Keratinocyte (primary cell): ENCODE measurements at regions not wholly inside any gene's neighbourhood (a gene's known extent, or its start where the extent isn't known, plus 50 kb on each side); places are given as distances from the start of the nearest gene placed in this dataset.
"Not testable (repeated sequence)": the region's sequence is repeated elsewhere in the genome, so short reads cannot be mapped to it uniquely, and the experiment has no call there.

Experiments used
- DNase-seq: peaks from one replicate; pipeline ENCODE4 v3.0.0-alpha.2; 2011; ENCODE audit warnings: low read depth, missing footprints, low spot score
- FAIRE-seq: peaks from 2 replicates; lab custom pipeline; 2011; peaks lifted over from hg19 to GRCh38; lab: Jason Lieb, UNC
- H2AFZ ChIP-seq: 2 replicates; pipeline ENCODE4 v1.6.0; 2012; ENCODE audit warnings: low read length, control low read depth, inconsistent platforms; ENCODE audit not compliant: control insufficient read depth
- H3K27ac ChIP-seq: 2 replicates; pipeline ENCODE4 v1.5.1; 2011; ENCODE audit warnings: low read length; ENCODE audit not compliant: control insufficient read depth, insufficient read depth
- H3K27me3 ChIP-seq: 3 replicates; pipeline ENCODE4 v1.6.0; 2011; ENCODE audit warnings: low read length; ENCODE audit not compliant: control insufficient read depth, insufficient read depth; ENCODE audit errors: extremely low read depth
- H3K36me3 ChIP-seq, 2 experiments: 2 replicates in 1 of 2; 3 replicates in 1 of 2; pipeline ENCODE4 v1.5.1; 2011; ENCODE audit warnings: low read length in 2 of 2, mild to moderate bottlenecking in 1 of 2; ENCODE audit not compliant: control insufficient read depth in 2 of 2, insufficient read depth in 2 of 2; ENCODE audit errors: extremely low read depth in 1 of 2
- H3K4me1 ChIP-seq: 3 replicates; pipeline ENCODE4 v1.5.1; 2011; ENCODE audit warnings: low read length; ENCODE audit not compliant: control insufficient read depth, insufficient read depth; ENCODE audit errors: extremely low read depth
- H3K4me2 ChIP-seq: 3 replicates; pipeline ENCODE4 v1.6.0; 2011; ENCODE audit warnings: low read depth, low read length; ENCODE audit not compliant: control insufficient read depth, insufficient read depth; ENCODE audit errors: extremely low read depth
- H3K4me3 ChIP-seq, 3 experiments: fragments of 200-600 bp in 1 of 3; sonication (generic) in 1 of 3; 2 replicates in 2 of 3; 3 replicates in 1 of 3; pipeline ENCODE4 v1.5.1; 2011 to 2016; ENCODE audit warnings: low read length in 3 of 3, mild to moderate bottlenecking in 3 of 3, control low read depth in 2 of 3, inconsistent platforms in 1 of 3, low read depth in 1 of 3, mixed read lengths in 1 of 3, mixed run types in 1 of 3, moderate library complexity in 1 of 3; ENCODE audit not compliant: control insufficient read depth in 2 of 3, insufficient read depth in 2 of 3; ENCODE audit errors: extremely low read depth in 1 of 3
- H3K79me2 ChIP-seq: 2 replicates; pipeline ENCODE4 v1.6.0; 2012; ENCODE audit warnings: low read length; ENCODE audit not compliant: control insufficient read depth, insufficient read depth
- H3K9ac ChIP-seq: 3 replicates; pipeline ENCODE4 v1.6.0; 2011; ENCODE audit warnings: low read length; ENCODE audit not compliant: control insufficient read depth, insufficient read depth; ENCODE audit errors: extremely low read depth
- H3K9me1 ChIP-seq: 3 replicates; pipeline ENCODE4 v1.6.0; 2011; ENCODE audit warnings: low read length; ENCODE audit not compliant: control insufficient read depth, insufficient read depth; ENCODE audit errors: extremely low read depth
- H3K9me3 ChIP-seq: 2 replicates; pipeline ENCODE4 v1.5.1; 2012; ENCODE audit warnings: low read depth, low read length; ENCODE audit not compliant: control insufficient read depth
- H4K20me1 ChIP-seq: 3 replicates; pipeline ENCODE4 v1.6.0; 2011; ENCODE audit warnings: low read length; ENCODE audit not compliant: control insufficient read depth, insufficient read depth; ENCODE audit errors: extremely low read depth
- EZH2 ChIP-seq: IDR thresholded peaks from one replicate; pipeline ENCODE4 v1.6.1; 2012; ENCODE audit warnings: inconsistent platforms, mild to moderate bottlenecking, low read length, moderate library complexity
- dilution Hi-C: fragments of 300-500 bp; cut with MboI; formaldehyde crosslinking; loops from one replicate; pipeline ENCODE4 v1.7.0; 2020; ENCODE audit warnings: low sequenced_read_pairs; ENCODE audit not compliant: extremely low pct_ligation_motif_present
- TF ChIP-seq, protein P1 (sequence below), 3 experiments: IDR thresholded peaks in 1 of 3; conservative IDR thresholded peaks in 1 of 3; optimal IDR thresholded peaks in 1 of 3; 2 replicates in 2 of 3; 3 replicates in 1 of 3; pipeline versions ENCODE3 to v1.5.1; 2011; ENCODE audit warnings: low read length in 3 of 3, mild to moderate bottlenecking in 3 of 3, moderate library complexity in 2 of 3, control low read depth in 1 of 3, inconsistent platforms in 1 of 3; ENCODE audit not compliant: insufficient read depth in 2 of 3; ENCODE audit errors: extremely low read depth in 1 of 3

DNA sequence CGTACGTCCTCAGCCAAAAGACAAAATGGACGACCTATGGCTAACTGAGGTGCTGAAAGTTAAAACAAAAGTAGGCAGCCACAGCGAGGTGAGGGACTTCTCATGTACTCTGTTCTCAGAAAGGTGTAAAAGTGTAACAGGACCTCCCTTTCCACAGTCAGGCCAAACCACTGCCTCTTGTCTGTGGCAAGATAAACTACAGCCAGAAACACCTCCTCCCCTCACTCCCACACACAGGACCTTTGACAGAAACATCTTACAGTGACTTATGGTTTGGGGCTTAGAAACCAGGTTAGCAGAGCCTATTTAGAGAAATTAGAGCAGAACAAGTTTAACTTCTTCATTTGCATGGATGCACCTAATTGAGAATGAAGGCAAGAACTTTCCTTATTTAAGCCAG, 499.1 kb upstream of the GRIN3A start:
- no peaks in the 10 kb centered on the region for H3K9me1 ChIP-seq
- H4K20me1 ChIP-seq, result no peaks in the 10 kb centered on the region
- no peaks in the 10 kb centered on the region for H3K9me3 ChIP-seq
- no peak overlapping the region for H3K4me2 ChIP-seq
- dilution Hi-C loops, result no loop called here
- no peaks in the 10 kb centered on the region for H3K79me2 ChIP-seq
- FAIRE-seq (no peak), DNase-seq (no peak)
- no peak overlapping the region for H2AFZ ChIP-seq
- H3K4me3 ChIP-seq, result no peak overlapping the region
- no peak overlapping the region for H3K27ac ChIP-seq
- no peaks in the 10 kb centered on the region for H3K4me1 ChIP-seq
- H3K9ac ChIP-seq, result no peak overlapping the region
- no peak for TF ChIP-seq EZH2
- TF ChIP-seq, protein P1, sequence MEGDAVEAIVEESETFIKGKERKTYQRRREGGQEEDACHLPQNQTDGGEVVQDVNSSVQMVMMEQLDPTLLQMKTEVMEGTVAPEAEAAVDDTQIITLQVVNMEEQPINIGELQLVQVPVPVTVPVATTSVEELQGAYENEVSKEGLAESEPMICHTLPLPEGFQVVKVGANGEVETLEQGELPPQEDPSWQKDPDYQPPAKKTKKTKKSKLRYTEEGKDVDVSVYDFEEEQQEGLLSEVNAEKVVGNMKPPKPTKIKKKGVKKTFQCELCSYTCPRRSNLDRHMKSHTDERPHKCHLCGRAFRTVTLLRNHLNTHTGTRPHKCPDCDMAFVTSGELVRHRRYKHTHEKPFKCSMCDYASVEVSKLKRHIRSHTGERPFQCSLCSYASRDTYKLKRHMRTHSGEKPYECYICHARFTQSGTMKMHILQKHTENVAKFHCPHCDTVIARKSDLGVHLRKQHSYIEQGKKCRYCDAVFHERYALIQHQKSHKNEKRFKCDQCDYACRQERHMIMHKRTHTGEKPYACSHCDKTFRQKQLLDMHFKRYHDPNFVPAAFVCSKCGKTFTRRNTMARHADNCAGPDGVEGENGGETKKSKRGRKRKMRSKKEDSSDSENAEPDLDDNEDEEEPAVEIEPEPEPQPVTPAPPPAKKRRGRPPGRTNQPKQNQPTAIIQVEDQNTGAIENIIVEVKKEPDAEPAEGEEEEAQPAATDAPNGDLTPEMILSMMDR (optimal IDR thresholded peaks at IDR 0.05 in 1 of 3, IDR thresholded peaks at IDR 0.05 in 1 of 3, conservative IDR thresholded peaks at IDR 0.05 in 1 of 3; ENCODE audit: extremely low read depth in 1 of 3, insufficient read depth in 2 of 3, low read length in 3 of 3), result no peak
- no peaks in the 10 kb centered on the region for H3K36me3 ChIP-seq
- no peaks in the 10 kb centered on the region for H3K27me3 ChIP-seq

DNA sequence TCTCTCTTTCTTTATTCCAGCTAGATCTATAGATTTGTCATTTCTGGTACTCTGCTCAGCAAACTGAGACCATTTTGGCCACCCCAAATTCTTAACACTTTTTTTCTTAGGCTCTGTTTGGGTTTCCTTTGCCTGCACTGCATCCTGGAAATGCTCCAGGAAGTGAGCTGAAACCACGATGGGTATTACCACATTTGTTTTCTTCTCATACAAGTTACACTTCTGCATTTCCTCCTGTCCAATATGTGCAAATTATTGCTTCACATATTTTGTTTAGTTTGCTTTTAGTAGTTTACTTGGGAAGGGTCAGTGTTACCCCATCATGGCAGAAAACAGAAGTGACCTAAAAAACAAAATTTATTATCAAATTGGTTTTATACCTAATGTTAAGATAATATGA, 498.6 kb upstream of the GRIN3A start:
- Histone ChIP-seq H3K9me3 (no peaks in the 10 kb centered on the region), H4K20me1 (no peaks in the 10 kb centered on the region), H3K9ac (no peak overlapping the region), H3K4me2 (no peak overlapping the region), H2AFZ (no peak overlapping the region), H3K4me3 (no peak overlapping the region), H3K79me2 (no peaks in the 10 kb centered on the region), H3K36me3 (no peaks in the 10 kb centered on the region), H3K27me3 (no peaks in the 10 kb centered on the region), H3K9me1 (no peaks in the 10 kb centered on the region), H3K27ac (no peak overlapping the region), H3K4me1 (no peaks in the 10 kb centered on the region)
- no peak for TF ChIP-seq EZH2
- TF ChIP-seq, protein P1 (optimal IDR thresholded peaks at IDR 0.05 in 1 of 3, IDR thresholded peaks at IDR 0.05 in 1 of 3, conservative IDR thresholded peaks at IDR 0.05 in 1 of 3; ENCODE audit: extremely low read depth in 1 of 3, insufficient read depth in 2 of 3, low read length in 3 of 3), result no peak
- dilution Hi-C loops, result no loop called here
- FAIRE-seq (no peak), DNase-seq (no peak)

DNA sequence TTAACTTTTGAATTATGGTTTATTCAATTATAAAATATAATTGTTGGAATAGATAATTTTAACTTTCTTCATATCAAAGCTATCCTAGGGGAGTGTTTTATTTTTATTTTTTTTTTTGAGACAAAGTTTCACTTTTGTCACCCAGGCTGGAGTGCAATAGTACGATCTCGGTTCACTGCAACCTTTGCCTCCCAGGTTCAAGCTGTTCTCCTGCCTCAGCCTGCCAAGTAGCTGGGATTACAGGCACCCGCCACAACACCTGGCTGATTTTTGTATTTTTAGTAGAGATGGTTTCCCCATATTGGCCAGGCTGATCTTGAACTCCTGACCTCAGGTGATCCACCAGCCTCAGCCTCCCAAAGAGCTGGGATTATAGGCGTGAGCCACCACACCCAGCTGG, 489.0 kb upstream of the GRIN3A start:
- H3K27ac ChIP-seq, H3K9me1 ChIP-seq, FAIRE-seq, H3K27me3 ChIP-seq, H3K9ac ChIP-seq, H4K20me1 ChIP-seq, H3K4me1 ChIP-seq, H3K4me2 ChIP-seq, DNase-seq, H3K36me3 ChIP-seq, dilution Hi-C loops, H3K9me3 ChIP-seq, H3K79me2 ChIP-seq, H3K4me3 ChIP-seq, H2AFZ ChIP-seq: not testable (repeated sequence)
